ENCODE measurements at regions not wholly inside any gene's neighbourhood (a gene's known extent, or its start where the extent isn't known, plus 50 kb on each side); places are given as distances from the start of the nearest gene placed in this dataset.

GRCh38 chr5:133873449-133873848 lies 95.0 kb downstream of the C5orf15 start:
- no peak for ATAC-seq
- TF ChIP-seq POU6F1 (CRISPR knock-in tag; IDR thresholded peaks at IDR 0.05; ENCODE audit: borderline replicate concordance, low read depth) (no peak), PPARA (CRISPR knock-in tag; IDR thresholded peaks at IDR 0.05; ENCODE audit: borderline replicate concordance) (no peak), ESRRG (CRISPR knock-in tag; IDR thresholded peaks at IDR 0.05) (no peak), GLIS3 (CRISPR knock-in tag; IDR thresholded peaks at IDR 0.05) (no peak), BACH2 (CRISPR knock-in tag; IDR thresholded peaks at IDR 0.05; ENCODE audit: borderline replicate concordance) (no peak), ZNF565 (CRISPR knock-in tag; conservative IDR thresholded peaks at IDR 0.05; ENCODE audit: low read depth) (no peak), TCF4 (CRISPR knock-in tag; IDR thresholded peaks at IDR 0.05; ENCODE audit: borderline replicate concordance) (no peak), RARB (CRISPR knock-in tag; IDR thresholded peaks at IDR 0.05) (no peak), SNAI2 (CRISPR knock-in tag; IDR thresholded peaks at IDR 0.05) (no peak)
- TF ChIP-seq, protein P1, sequence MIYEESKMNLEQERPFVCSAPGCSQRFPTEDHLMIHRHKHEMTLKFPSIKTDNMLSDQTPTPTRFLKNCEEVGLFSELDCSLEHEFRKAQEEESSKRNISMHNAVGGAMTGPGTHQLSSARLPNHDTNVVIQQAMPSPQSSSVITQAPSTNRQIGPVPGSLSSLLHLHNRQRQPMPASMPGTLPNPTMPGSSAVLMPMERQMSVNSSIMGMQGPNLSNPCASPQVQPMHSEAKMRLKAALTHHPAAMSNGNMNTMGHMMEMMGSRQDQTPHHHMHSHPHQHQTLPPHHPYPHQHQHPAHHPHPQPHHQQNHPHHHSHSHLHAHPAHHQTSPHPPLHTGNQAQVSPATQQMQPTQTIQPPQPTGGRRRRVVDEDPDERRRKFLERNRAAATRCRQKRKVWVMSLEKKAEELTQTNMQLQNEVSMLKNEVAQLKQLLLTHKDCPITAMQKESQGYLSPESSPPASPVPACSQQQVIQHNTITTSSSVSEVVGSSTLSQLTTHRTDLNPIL (CRISPR knock-in tag; IDR thresholded peaks at IDR 0.05; ENCODE audit: low read depth) = no peak

GRCh38 chr5:133870661-133871060 lies 97.8 kb downstream of the C5orf15 start:
- ATAC-seq = peak; percentile 44
- TF ChIP-seq ISL1 (CRISPR knock-in tag; IDR thresholded peaks at IDR 0.05) (no peak), ZFP30 (CRISPR knock-in tag; IDR thresholded peaks at IDR 0.05) (no peak), TOX (CRISPR knock-in tag; IDR thresholded peaks at IDR 0.05; ENCODE audit: borderline replicate concordance) (no peak)
- TF ChIP-seq, protein P1 (CRISPR knock-in tag; IDR thresholded peaks at IDR 0.05; ENCODE audit: low read depth) = no peak

GRCh38 chr5:133869519-133870335 lies 98.7 kb downstream of the C5orf15 start:
- TF ChIP-seq PATZ1 (CRISPR knock-in tag; IDR thresholded peaks at IDR 0.05; ENCODE audit: borderline replicate concordance) (no peak), ZC3H10 (CRISPR knock-in tag; IDR thresholded peaks at IDR 0.05) (no peak), POU6F1 (CRISPR knock-in tag; IDR thresholded peaks at IDR 0.05; ENCODE audit: borderline replicate concordance, low read depth) (no peak), CSDC2 (CRISPR knock-in tag; IDR thresholded peaks at IDR 0.05) (no peak), ZFP30 (CRISPR knock-in tag; IDR thresholded peaks at IDR 0.05) (no peak), OSR1 (CRISPR knock-in tag; IDR thresholded peaks at IDR 0.05) (no peak), SNAI2 (CRISPR knock-in tag; IDR thresholded peaks at IDR 0.05) (no peak), ZNF8 (CRISPR knock-in tag; IDR thresholded peaks at IDR 0.05) (no peak), ESRRG (CRISPR knock-in tag; IDR thresholded peaks at IDR 0.05) (no peak), RARB (CRISPR knock-in tag; IDR thresholded peaks at IDR 0.05) (no peak), ARNTL (CRISPR knock-in tag; IDR thresholded peaks at IDR 0.05; ENCODE audit: borderline replicate concordance, low read depth) (no peak), ZFP3 (CRISPR knock-in tag; IDR thresholded peaks at IDR 0.05) (no peak), ISL1 (CRISPR knock-in tag; IDR thresholded peaks at IDR 0.05) (no peak), TCF4 (CRISPR knock-in tag; IDR thresholded peaks at IDR 0.05; ENCODE audit: borderline replicate concordance) (no peak), ZNF565 (CRISPR knock-in tag; conservative IDR thresholded peaks at IDR 0.05; ENCODE audit: low read depth) (no peak), BACH2 (CRISPR knock-in tag; IDR thresholded peaks at IDR 0.05; ENCODE audit: borderline replicate concordance) (no peak), TOX (CRISPR knock-in tag; IDR thresholded peaks at IDR 0.05; ENCODE audit: borderline replicate concordance) (no peak)
- TF ChIP-seq, protein P1 (CRISPR knock-in tag; IDR thresholded peaks at IDR 0.05; ENCODE audit: low read depth) = no peak
- TF ChIP-seq, protein P2, sequence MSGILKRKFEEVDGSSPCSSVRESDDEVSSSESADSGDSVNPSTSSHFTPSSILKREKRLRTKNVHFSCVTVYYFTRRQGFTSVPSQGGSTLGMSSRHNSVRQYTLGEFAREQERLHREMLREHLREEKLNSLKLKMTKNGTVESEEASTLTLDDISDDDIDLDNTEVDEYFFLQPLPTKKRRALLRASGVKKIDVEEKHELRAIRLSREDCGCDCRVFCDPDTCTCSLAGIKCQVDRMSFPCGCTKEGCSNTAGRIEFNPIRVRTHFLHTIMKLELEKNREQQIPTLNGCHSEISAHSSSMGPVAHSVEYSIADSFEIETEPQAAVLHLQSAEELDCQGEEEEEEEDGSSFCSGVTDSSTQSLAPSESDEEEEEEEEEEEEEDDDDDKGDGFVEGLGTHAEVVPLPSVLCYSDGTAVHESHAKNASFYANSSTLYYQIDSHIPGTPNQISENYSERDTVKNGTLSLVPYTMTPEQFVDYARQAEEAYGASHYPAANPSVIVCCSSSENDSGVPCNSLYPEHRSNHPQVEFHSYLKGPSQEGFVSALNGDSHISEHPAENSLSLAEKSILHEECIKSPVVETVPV (CRISPR knock-in tag; IDR thresholded peaks at IDR 0.05) = no peak
- TF ChIP-seq, protein P3, sequence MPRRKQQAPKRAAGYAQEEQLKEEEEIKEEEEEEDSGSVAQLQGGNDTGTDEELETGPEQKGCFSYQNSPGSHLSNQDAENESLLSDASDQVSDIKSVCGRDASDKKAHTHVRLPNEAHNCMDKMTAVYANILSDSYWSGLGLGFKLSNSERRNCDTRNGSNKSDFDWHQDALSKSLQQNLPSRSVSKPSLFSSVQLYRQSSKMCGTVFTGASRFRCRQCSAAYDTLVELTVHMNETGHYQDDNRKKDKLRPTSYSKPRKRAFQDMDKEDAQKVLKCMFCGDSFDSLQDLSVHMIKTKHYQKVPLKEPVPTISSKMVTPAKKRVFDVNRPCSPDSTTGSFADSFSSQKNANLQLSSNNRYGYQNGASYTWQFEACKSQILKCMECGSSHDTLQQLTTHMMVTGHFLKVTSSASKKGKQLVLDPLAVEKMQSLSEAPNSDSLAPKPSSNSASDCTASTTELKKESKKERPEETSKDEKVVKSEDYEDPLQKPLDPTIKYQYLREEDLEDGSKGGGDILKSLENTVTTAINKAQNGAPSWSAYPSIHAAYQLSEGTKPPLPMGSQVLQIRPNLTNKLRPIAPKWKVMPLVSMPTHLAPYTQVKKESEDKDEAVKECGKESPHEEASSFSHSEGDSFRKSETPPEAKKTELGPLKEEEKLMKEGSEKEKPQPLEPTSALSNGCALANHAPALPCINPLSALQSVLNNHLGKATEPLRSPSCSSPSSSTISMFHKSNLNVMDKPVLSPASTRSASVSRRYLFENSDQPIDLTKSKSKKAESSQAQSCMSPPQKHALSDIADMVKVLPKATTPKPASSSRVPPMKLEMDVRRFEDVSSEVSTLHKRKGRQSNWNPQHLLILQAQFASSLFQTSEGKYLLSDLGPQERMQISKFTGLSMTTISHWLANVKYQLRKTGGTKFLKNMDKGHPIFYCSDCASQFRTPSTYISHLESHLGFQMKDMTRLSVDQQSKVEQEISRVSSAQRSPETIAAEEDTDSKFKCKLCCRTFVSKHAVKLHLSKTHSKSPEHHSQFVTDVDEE (CRISPR knock-in tag; IDR thresholded peaks at IDR 0.05) = no peak
- no peak; the same call in 2 of the 3 replicates for ATAC-seq
